GM19372 (cell line): ENCODE measurements at regions not wholly inside any gene's neighbourhood (a gene's known extent, or its start where the extent isn't known, plus 50 kb on each side); places are given as distances from the start of the nearest gene placed in this dataset.
"Not testable (repeated sequence)": the region's sequence is repeated elsewhere in the genome, so short reads cannot be mapped to it uniquely, and the experiment has no call there.

Experiments
- ATAC-seq: cut with Tn5 transposase; IDR thresholded peaks from one replicate; pipeline ENCODE4 v1.9.1; 2021; ENCODE audit warnings: mild to moderate bottlenecking, low read depth, moderate library complexity; ENCODE audit not compliant: unreplicated experiment

GRCh38 chr1:190942475-190942874, 464.8 kb upstream of the BRINP3 start:
- ATAC-seq: no peak

- not testable (repeated sequence) for ATAC-seq
Observed at GRCh38 chr1:190943722-190944121, 466.1 kb upstream of the BRINP3 start.

GRCh38 chr1:190949939-190950338, 472.3 kb upstream of the BRINP3 start:
- no peak for ATAC-seq

- no peak for ATAC-seq
Observed at GRCh38 chr1:190957565-190957964, 479.9 kb upstream of the BRINP3 start.

- ATAC-seq: no peak
Observed at GRCh38 chr1:190963321-190963720, 485.7 kb upstream of the BRINP3 start.

GRCh38 chr1:190975827-190976226, 498.2 kb upstream of the BRINP3 start:
- ATAC-seq: no peak

- ATAC-seq: no peak
Observed at GRCh38 chr1:191002768-191003167, 525.1 kb upstream of the BRINP3 start.

- no peak for ATAC-seq
Observed at GRCh38 chr1:191016765-191017164, 539.1 kb upstream of the BRINP3 start.

- ATAC-seq: no peak
Observed at GRCh38 chr1:191022856-191023255, 545.2 kb upstream of the BRINP3 start.

GRCh38 chr1:191025896-191026642, 548.4 kb upstream of the BRINP3 start:
- no peak for ATAC-seq

GRCh38 chr1:191026828-191027227, 549.2 kb upstream of the BRINP3 start:
- ATAC-seq: no peak

GRCh38 chr1:191034132-191034531, 556.5 kb upstream of the BRINP3 start:
- ATAC-seq: no peak

- ATAC-seq: no peak
Observed at GRCh38 chr1:191043066-191043465, 565.4 kb upstream of the BRINP3 start.

- ATAC-seq: no peak
Observed at GRCh38 chr1:191049781-191050180, 572.1 kb upstream of the BRINP3 start.

- ATAC-seq: no peak
Observed at GRCh38 chr1:191052888-191053287, 575.2 kb upstream of the BRINP3 start.

GRCh38 chr1:191065346-191065745, 587.7 kb upstream of the BRINP3 start:
- no peak for ATAC-seq

- no peak for ATAC-seq
Observed at GRCh38 chr1:191065771-191066170, 588.1 kb upstream of the BRINP3 start.

- no peak for ATAC-seq
Observed at GRCh38 chr1:191074881-191075280, 597.2 kb upstream of the BRINP3 start.

GRCh38 chr1:191083090-191083489, 605.4 kb upstream of the BRINP3 start:
- ATAC-seq: not testable (repeated sequence)

GRCh38 chr1:191085121-191085520, 607.5 kb upstream of the BRINP3 start:
- no peak for ATAC-seq

GRCh38 chr1:191086910-191087309, 609.2 kb upstream of the BRINP3 start:
- no peak for ATAC-seq

GRCh38 chr1:191096405-191096804, 618.7 kb upstream of the BRINP3 start:
- no peak for ATAC-seq

- no peak for ATAC-seq
Observed at GRCh38 chr1:191099696-191100095, 622.0 kb upstream of the BRINP3 start.
